Trophoblast cell (in vitro differentiated cells and primary cell): ENCODE measurements at regions not wholly inside any gene's neighbourhood (a gene's known extent, or its start where the extent isn't known, plus 50 kb on each side); places are given as distances from the start of the nearest gene placed in this dataset.

Source experiments
- DNase-seq, 2 donors: peaks; one replicate each; pipeline ENCODE4 v3.0.0-alpha.2; 2016
- H2AFZ ChIP-seq: 2 replicates; pipeline ENCODE4 v1.6.1; 2013; ENCODE audit warnings: low read length, moderate library complexity, mild to moderate bottlenecking; ENCODE audit not compliant: insufficient read depth, poor library complexity
- H2AK5ac ChIP-seq: 2 replicates; pipeline ENCODE4 v1.6.1; 2013; ENCODE audit warnings: mild to moderate bottlenecking, low read length
- H2BK120ac ChIP-seq: 2 replicates; pipeline ENCODE4 v1.6.1; 2013; ENCODE audit warnings: low read length, mild to moderate bottlenecking, moderate library complexity; ENCODE audit not compliant: insufficient read depth, poor library complexity
- H2BK12ac ChIP-seq: 2 replicates; pipeline ENCODE4 v1.6.1; 2013; ENCODE audit warnings: mild to moderate bottlenecking, low read length, moderate library complexity
- H2BK5ac ChIP-seq: 2 replicates; pipeline ENCODE4 v1.6.1; 2013; ENCODE audit warnings: low read length, low read depth, moderate library complexity, mild to moderate bottlenecking; ENCODE audit not compliant: poor library complexity
- H3K14ac ChIP-seq: 2 replicates; pipeline ENCODE4 v1.6.1; 2013; ENCODE audit warnings: mild to moderate bottlenecking, low read length
- H3K18ac ChIP-seq: 2 replicates; pipeline ENCODE4 v1.6.1; 2013; ENCODE audit warnings: mild to moderate bottlenecking, low read length
- H3K23ac ChIP-seq: 2 replicates; pipeline ENCODE4 v1.6.1; 2013; ENCODE audit warnings: low read length
- H3K27ac ChIP-seq: 2 replicates; pipeline ENCODE4 v1.5.1; 2013; ENCODE audit warnings: low read depth, mild to moderate bottlenecking, inconsistent platforms, low read length, moderate library complexity
- H3K27me3 ChIP-seq: 2 replicates; pipeline ENCODE4 v1.6.1; 2013; ENCODE audit warnings: inconsistent platforms, mild to moderate bottlenecking, low read length, moderate library complexity; ENCODE audit not compliant: insufficient read depth
- H3K36me3 ChIP-seq, 2 experiments: 1 replicate in 1 of 2; 2 replicates in 1 of 2; pipeline ENCODE4 v1.6.1; 2013; ENCODE audit warnings: low read length in 2 of 2, mild to moderate bottlenecking in 2 of 2, moderate library complexity in 1 of 2; ENCODE audit not compliant: insufficient read depth in 2 of 2, control insufficient read depth in 1 of 2
- H3K4ac ChIP-seq: 2 replicates; pipeline ENCODE4 v1.6.1; 2013; ENCODE audit warnings: low read depth, mild to moderate bottlenecking, low read length, moderate library complexity
- H3K4me1 ChIP-seq, 2 experiments: 1 replicate in 1 of 2; 2 replicates in 1 of 2; pipeline ENCODE4 v1.6.1; 2013; ENCODE audit warnings: low read length in 2 of 2, mild to moderate bottlenecking in 2 of 2, moderate library complexity in 1 of 2; ENCODE audit not compliant: insufficient read depth in 2 of 2, control insufficient read depth in 1 of 2
- H3K4me2 ChIP-seq: 2 replicates; pipeline ENCODE4 v1.6.1; 2013; ENCODE audit warnings: inconsistent platforms, mild to moderate bottlenecking, low read length, moderate library complexity
- H3K4me3 ChIP-seq: 2 replicates; pipeline ENCODE4 v1.5.1; 2013; ENCODE audit warnings: mild to moderate bottlenecking, low read depth, low read length, inconsistent platforms
- H3K79me1 ChIP-seq: one replicate; pipeline ENCODE4 v1.6.1; 2013; ENCODE audit warnings: low read length
- H3K79me2 ChIP-seq: 2 replicates; pipeline ENCODE4 v1.6.1; 2013; ENCODE audit warnings: low read length, mild to moderate bottlenecking; ENCODE audit not compliant: control insufficient read depth, insufficient read depth, poor library complexity
- H3K9ac ChIP-seq: 2 replicates; pipeline ENCODE4 v1.6.1; 2013; ENCODE audit warnings: mild to moderate bottlenecking, low read length
- H3K9me3 ChIP-seq: 2 replicates; pipeline ENCODE4 v1.6.1; 2013; ENCODE audit warnings: low read depth, mild to moderate bottlenecking, control low read depth, inconsistent platforms, low read length; ENCODE audit not compliant: insufficient read depth
- H4K12ac ChIP-seq: 2 replicates; pipeline ENCODE4 v1.6.1; 2013; ENCODE audit warnings: low read depth, mild to moderate bottlenecking, low read length, moderate library complexity
- H4K8ac ChIP-seq: 2 replicates; pipeline ENCODE4 v1.6.1; 2013; ENCODE audit warnings: low read depth, mild to moderate bottlenecking, low read length, moderate library complexity
- H4K91ac ChIP-seq: one replicate; pipeline ENCODE4 v1.6.1; 2013; ENCODE audit warnings: low read depth, mild to moderate bottlenecking, low read length, moderate library complexity
- WGBS: extraction: QIAGEN DNeasy Blood & Tissue Kit; methylation state at CpG from one replicate; pipeline ENCODE4 v1.1.7; 2013; ENCODE audit warnings: missing lambda C conversion rate; ENCODE audit not compliant: insufficient read length, insufficient coverage; ENCODE audit errors: extremely low coverage; 5-methylcytosine and 5-hydroxymethylcytosine counted together

- Histone ChIP-seq H3K79me1 (no peaks in the 10 kb centered on the region), H4K8ac (no peak overlapping the region), H2BK12ac (no peak overlapping the region), H4K12ac (no peak overlapping the region), H3K4me2 (no peak overlapping the region), H3K4me3 (no peak overlapping the region), H3K27me3 (no peaks in the 10 kb centered on the region), H3K14ac (no peak overlapping the region), H2BK120ac (no peak overlapping the region), H2AK5ac (no peak overlapping the region), H2AFZ (no peak overlapping the region), H3K36me3 (no peaks in the 10 kb centered on the region), H3K27ac (no peak overlapping the region), H3K79me2 (no peaks in the 10 kb centered on the region), H3K23ac (no peak overlapping the region), H2BK5ac (no peak overlapping the region), H3K18ac (no peak overlapping the region), H3K4ac (no peak overlapping the region), H3K4me1 (no peaks in the 10 kb centered on the region), H3K9ac (no peak overlapping the region), H4K91ac (no peak overlapping the region), H3K9me3 (no peaks in the 10 kb centered on the region)
- no CpG with 5 or more reads among the region's 1 CpG for WGBS
- DNase-seq, result peak in 1 of 2 donors; percentile 18
Observed at GRCh38 chr3:99357131-99357530, 281.3 kb upstream of the COL8A1 start.

GRCh38 chr3:99356696-99357095 lies 281.7 kb upstream of the COL8A1 start:
- Histone ChIP-seq H2AK5ac (no peak overlapping the region), H4K91ac (no peak overlapping the region), H3K79me1 (no peaks in the 10 kb centered on the region), H3K79me2 (no peaks in the 10 kb centered on the region), H2AFZ (no peak overlapping the region), H2BK5ac (no peak overlapping the region), H3K9ac (no peak overlapping the region), H3K27me3 (no peaks in the 10 kb centered on the region), H4K8ac (no peak overlapping the region), H4K12ac (no peak overlapping the region), H3K9me3 (no peaks in the 10 kb centered on the region), H2BK120ac (no peak overlapping the region), H3K18ac (no peak overlapping the region), H3K4ac (no peak overlapping the region), H3K23ac (no peak overlapping the region), H3K36me3 (no peaks in the 10 kb centered on the region), H3K27ac (no peak overlapping the region), H3K4me2 (no peak overlapping the region), H3K4me3 (no peak overlapping the region), H3K14ac (no peak overlapping the region), H2BK12ac (no peak overlapping the region), H3K4me1 (no peaks in the 10 kb centered on the region)
- no CpG with 5 or more reads among the region's 2 CpGs for WGBS
- no peak for DNase-seq

- no peak overlapping the region for H3K18ac ChIP-seq
- H4K12ac ChIP-seq, result no peak overlapping the region
- no peak overlapping the region for H3K4me3 ChIP-seq
- H2BK120ac ChIP-seq, result no peak overlapping the region
- no peak overlapping the region for H3K4me2 ChIP-seq
- no peaks in the 10 kb centered on the region for H3K27me3 ChIP-seq
- H4K8ac ChIP-seq, result no peak overlapping the region
- no peaks in the 10 kb centered on the region for H3K36me3 ChIP-seq
- DNase-seq, result no peak
- H3K27ac ChIP-seq, result no peak overlapping the region
- H3K9me3 ChIP-seq, result no peaks in the 10 kb centered on the region
- WGBS, result no CpG with 5 or more reads among the region's 2 CpGs
- H3K79me1 ChIP-seq, result no peaks in the 10 kb centered on the region
- no peak overlapping the region for H2BK12ac ChIP-seq
- H3K14ac ChIP-seq, result no peak overlapping the region
- H3K79me2 ChIP-seq, result no peaks in the 10 kb centered on the region
- H3K4ac ChIP-seq, result no peak overlapping the region
- H4K91ac ChIP-seq, result no peak overlapping the region
- H3K23ac ChIP-seq, result no peak overlapping the region
- no peak overlapping the region for H2BK5ac ChIP-seq
- H2AFZ ChIP-seq, result no peak overlapping the region
- H2AK5ac ChIP-seq, result no peak overlapping the region
- H3K4me1 ChIP-seq, result no peaks in the 10 kb centered on the region
- H3K9ac ChIP-seq, result no peak overlapping the region
Observed at GRCh38 chr3:99355465-99355864, 282.9 kb upstream of the COL8A1 start.

GRCh38 chr3:99352811-99353210 lies 285.6 kb upstream of the COL8A1 start:
- Histone ChIP-seq H3K9ac (no peak overlapping the region), H4K12ac (no peak overlapping the region), H2BK12ac (no peak overlapping the region), H4K91ac (no peak overlapping the region), H3K4ac (no peak overlapping the region), H2AFZ (no peak overlapping the region), H3K27ac (no peak overlapping the region), H3K4me2 (no peak overlapping the region), H4K8ac (no peak overlapping the region), H3K4me3 (no peak overlapping the region), H3K79me2 (no peaks in the 10 kb centered on the region), H3K4me1 (no peaks in the 10 kb centered on the region), H3K18ac (no peak overlapping the region), H3K14ac (no peak overlapping the region), H2AK5ac (no peak overlapping the region), H3K9me3 (no peaks in the 10 kb centered on the region), H3K23ac (no peak overlapping the region), H2BK120ac (no peak overlapping the region), H3K79me1 (no peaks in the 10 kb centered on the region), H3K27me3 (no peaks in the 10 kb centered on the region), H3K36me3 (no peaks in the 10 kb centered on the region), H2BK5ac (no peak overlapping the region)
- DNase-seq, result no peak
- WGBS, result no CpG with 5 or more reads among the region's 3 CpGs
